NCI-H510A (cell line): ENCODE measurements at regions not wholly inside any gene's neighbourhood (a gene's known extent, or its start where the extent isn't known, plus 50 kb on each side); places are given as distances from the start of the nearest gene placed in this dataset.
"Not testable (repeated sequence)": the region's sequence is repeated elsewhere in the genome, so short reads cannot be mapped to it uniquely, and the experiment has no call there.

Experiments used
- DNase-seq: peaks from one replicate; lab custom pipeline; 2025; lab: John Stamatoyannopoulos, UW

- no peak for DNase-seq
Observed at GRCh38 chr6:92715991-92716390, 703.4 kb downstream of the EPHA7 start.

DNA sequence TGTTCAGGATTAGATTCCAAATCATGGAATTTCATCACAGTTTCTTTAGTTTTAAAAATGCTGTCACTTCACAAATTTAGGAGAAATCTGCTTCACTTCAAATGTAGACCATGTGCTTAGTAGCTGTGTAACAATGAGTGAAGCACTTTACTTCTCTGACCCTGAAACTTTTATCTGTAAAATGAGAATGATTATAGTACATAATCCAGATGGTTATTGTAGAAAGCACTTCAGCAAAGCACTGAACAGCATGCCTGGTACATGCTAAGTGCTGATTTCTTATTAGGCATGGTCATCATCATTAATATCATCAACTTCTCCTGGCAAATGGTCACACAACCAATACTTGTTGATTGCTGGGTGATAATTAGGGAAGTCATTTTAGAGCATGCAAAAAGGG is 705.0 kb downstream of the EPHA7 start:
- DNase-seq: no peak

DNA sequence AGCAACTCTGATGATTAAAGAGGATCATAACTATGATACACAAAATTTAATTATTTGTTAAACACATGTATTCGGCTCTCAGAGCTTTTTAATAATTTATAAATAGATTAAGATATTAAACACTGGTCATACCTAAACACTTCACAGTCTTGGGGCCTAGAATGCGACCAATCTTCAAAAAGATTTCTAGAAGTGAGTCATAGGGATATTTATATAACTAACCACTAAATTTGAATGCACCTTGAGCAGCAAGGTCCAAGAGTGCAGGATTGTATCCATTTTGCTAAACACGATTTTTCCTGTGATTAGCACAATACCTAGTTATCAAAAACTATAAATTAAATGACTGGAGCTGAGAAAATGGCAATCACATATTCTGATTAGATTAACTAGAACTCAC is 709.3 kb downstream of the EPHA7 start:
- no peak for DNase-seq

- no peak for DNase-seq
Observed at GRCh38 chr6:92708945-92709344, 710.4 kb downstream of the EPHA7 start.

- DNase-seq: no peak
Observed at GRCh38 chr6:92708270-92708669, 711.1 kb downstream of the EPHA7 start.

- no peak for DNase-seq
Observed at GRCh38 chr6:92706976-92707375, 712.4 kb downstream of the EPHA7 start.

- DNase-seq: no peak
Observed at GRCh38 chr6:92701425-92702096, 717.8 kb downstream of the EPHA7 start.

GRCh38 chr6:92700411-92700810 is 718.9 kb downstream of the EPHA7 start:
- no peak for DNase-seq

DNA sequence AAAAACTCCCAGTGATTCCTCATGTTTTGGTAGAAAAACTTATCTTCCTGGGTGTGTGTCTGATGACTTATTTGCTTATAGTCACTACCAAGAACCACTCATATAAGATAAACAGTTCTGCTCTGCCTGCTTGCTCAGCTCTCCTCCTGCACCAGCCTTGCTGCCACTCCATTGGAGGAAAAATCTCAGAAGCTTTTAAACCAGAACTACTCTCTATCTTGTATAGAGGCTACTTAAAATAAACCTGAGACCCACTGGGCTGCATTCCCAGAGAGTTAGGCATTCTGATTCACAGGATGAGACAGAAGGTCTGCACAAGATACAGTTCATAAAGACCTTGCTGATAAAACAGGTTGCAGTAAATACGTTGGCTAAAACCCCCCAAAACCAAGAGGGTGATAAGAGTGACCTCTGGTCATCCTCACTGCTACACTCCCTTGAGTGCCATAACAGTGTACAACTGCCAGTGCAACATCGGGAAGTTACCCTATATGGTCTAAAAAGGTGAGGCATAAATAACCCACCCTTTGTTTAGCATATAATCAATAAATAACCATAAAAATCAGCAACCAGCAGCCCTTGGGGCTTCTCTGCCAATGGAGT is 728.3 kb downstream of the EPHA7 start:
- no peak for DNase-seq

GRCh38 chr6:92688342-92688741 is 731.0 kb downstream of the EPHA7 start:
- no peak for DNase-seq

GRCh38 chr6:92687278-92687677 is 732.1 kb downstream of the EPHA7 start:
- no peak for DNase-seq

GRCh38 chr6:92684386-92684785 is 735.0 kb downstream of the EPHA7 start:
- no peak for DNase-seq

- no peak for DNase-seq
Observed at GRCh38 chr6:92683748-92684147, 735.6 kb downstream of the EPHA7 start.

DNA sequence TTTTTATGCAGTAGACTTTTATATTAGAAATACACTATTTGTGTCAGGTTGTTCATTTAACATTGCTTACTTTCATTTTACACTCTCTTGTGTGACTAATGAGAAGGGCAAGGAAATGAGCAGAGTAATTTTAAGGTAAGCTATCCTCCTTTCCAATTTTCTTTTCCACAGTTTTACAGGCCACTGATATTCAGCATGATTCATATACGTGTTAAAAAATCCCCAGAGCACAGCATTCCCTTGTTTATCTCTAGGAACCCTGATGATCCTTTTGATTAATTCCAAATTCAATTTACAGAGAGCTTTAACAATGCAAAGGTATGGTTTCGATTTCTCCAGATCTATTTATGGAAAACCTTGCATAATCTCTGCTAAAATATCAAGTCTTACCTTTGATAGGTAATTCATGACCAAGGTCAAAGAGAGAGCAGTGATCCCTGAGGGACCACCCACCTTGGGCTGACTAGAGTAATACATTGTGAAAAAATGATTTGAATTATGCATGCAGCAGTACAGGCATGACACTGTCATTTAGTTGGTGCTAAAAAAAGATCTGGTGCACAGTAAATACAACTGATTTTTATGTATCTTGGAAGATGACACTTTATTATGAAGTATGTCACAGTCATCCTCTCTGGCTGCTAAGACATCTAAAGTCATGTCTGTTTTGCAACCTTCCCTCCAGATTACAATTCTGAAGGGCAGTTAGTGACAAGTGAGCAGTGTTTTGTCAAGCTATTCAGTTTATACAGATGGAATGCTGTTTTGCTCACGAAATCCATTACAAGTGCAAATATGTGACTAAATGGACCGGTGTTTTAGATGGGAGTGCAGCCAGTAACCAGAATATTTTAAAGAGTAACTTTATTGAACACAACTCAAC is 736.6 kb downstream of the EPHA7 start:
- no peak for DNase-seq

DNA sequence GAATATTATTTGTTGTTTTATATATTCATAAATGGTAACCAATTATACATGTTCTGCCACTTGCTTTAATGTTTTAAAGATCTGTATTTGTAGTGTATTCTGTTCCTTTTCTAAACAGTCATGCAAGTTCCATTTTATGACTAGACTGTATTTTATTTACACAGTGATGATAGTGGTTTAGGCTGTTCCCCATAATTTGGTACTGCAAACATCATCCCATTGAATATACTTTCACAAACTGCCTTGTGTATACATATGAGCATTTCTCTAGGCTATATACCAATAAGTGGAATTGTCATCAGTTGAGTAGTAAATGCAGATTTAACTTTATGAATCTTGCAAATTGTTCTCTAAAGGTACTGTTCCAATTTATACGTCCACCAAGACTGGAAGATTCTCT is 738.0 kb downstream of the EPHA7 start:
- DNase-seq: no peak

DNA sequence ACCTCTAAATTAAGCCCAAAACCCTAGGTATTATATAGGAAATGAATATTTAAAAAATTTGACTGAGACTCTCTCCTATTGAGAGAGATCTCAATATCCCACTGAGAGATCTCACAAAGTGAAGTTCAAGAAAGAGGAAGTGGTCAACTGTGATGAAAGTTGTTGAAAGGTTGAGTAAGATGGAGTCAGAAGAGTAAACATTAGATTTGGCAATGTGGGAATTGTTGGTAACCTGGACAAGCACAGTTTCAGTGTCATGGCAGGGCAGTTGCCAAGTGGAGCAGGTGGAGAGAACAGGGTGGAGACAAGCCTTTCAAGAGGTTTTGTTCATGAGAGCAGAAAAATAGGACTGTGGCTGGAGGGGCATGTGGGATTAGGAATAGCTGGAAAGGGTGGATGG is 747.9 kb downstream of the EPHA7 start:
- not testable (repeated sequence) for DNase-seq

- no peak for DNase-seq
Observed at GRCh38 chr6:92667843-92668242, 751.5 kb downstream of the EPHA7 start.

DNA sequence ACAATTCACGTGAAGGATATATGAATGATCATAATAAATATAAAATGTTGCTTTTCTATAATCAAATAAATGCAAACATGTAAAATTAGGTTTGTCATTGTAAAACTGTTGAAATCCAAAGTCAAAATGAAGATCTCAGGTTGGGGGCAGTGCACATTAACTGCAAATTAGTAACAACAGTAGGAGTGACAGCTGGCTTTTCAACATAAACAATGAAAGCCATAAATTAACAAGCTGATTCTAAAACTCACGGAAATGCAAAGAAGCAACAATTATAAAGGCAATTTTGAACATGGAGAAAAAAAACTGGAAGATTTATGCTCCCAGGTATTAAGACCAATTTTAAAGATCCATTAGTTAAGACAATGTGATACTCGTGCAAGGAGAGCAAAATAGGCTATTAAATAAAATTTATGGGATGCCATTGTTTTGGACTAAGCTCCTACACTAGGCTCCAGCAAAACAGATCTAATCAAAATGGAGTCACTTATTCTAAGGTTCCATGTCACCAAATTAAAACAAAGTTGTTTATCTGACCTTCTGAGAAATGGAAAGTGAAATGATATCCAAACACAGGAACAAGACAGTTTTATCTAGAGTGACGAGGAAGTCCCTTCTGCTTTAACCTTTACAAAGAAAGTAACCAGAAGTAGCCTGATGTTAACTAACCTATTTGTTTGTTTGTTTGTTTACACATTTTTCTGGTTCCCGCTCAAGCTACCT is 770.8 kb downstream of the EPHA7 start:
- DNase-seq: no peak

DNA sequence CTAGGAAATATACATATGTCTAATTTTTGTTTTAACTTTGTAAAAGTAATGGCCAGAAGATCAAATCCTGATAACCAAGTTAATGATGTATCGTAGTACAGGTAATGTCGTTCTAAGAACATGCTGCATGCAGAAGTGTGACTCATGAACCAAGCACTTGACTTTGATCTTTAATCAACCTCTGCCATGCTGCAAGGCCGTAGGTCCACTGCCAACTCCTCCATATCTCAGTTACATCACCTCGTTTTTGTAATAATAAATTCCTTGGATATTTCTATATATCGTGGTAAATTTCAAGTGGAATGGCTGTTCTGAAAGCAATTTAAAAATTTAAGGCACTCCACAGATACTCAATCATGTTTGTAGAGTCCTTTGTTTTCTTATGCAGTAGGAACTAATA is 771.7 kb downstream of the EPHA7 start:
- no peak for DNase-seq

GRCh38 chr6:92644104-92644791 is 775.1 kb downstream of the EPHA7 start:
- not testable (repeated sequence) for DNase-seq

- DNase-seq: no peak
Observed at GRCh38 chr6:92635553-92636153, 783.7 kb downstream of the EPHA7 start.
